ENCODE measurements at regions not wholly inside any gene's neighbourhood (a gene's known extent, or its start where the extent isn't known, plus 50 kb on each side); places are given as distances from the start of the nearest gene placed in this dataset.

DNA sequence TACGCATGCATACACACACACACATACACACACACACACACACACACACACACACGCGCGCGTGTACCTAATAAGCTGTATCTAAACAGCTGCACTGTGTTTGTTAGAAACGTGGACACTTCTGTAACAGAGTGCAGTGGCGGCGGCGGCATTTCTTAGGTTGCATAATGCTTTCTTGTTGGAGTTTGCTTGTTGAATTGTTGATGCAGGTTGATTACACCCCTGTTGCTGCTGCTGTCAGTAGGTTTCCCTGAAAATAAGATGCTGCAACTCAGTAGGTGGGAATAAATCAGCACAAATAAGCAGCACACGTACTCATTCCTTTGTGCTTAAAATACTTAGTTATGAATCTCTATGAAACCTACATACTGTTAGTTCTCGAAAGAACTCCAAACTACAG is 479.2 kb downstream of the LIG4 start:
- DNase-seq = no peak

GRCh38 chr13:107734891-107735625 is 480.3 kb downstream of the LIG4 start:
- DNase-seq = peak; percentile 16

DNA sequence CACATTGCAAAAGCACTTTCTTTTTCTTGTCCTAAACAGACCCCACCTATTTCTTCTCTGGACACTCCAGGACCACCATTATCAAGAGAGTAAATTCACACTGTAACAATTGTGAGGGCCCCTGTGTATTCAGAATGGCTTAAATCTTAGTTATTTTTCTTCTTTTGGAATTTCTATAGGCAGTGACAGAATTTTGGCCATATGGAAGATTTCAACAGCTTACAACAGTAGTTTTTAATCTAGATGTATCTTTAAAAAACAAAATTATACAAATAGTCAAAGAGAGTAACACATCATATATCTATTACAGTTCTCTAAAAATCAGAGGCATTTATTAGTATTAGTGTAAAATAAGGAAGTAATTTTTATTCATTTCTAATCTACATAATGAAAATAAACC is 482.1 kb downstream of the LIG4 start:
- DNase-seq = no peak

DNA sequence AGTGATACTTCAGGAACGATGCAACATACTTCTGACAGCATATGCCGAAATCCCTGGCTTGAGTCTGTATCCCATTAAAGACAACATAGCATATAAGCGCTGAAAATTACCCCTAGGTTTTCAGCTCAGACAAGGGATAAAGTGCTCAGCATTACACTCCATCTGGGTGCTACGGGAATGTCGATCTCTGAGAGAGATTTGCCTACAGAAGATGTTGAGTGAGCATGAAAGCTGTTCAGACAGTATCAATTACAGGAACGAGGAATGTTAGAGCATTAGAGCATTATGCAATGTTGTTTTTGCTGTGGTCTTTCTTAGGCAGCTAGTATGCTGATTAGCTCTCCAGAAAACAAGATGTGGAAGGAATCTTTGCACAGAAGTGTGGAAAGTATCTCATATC is 484.5 kb downstream of the LIG4 start:
- no peak for DNase-seq

DNA sequence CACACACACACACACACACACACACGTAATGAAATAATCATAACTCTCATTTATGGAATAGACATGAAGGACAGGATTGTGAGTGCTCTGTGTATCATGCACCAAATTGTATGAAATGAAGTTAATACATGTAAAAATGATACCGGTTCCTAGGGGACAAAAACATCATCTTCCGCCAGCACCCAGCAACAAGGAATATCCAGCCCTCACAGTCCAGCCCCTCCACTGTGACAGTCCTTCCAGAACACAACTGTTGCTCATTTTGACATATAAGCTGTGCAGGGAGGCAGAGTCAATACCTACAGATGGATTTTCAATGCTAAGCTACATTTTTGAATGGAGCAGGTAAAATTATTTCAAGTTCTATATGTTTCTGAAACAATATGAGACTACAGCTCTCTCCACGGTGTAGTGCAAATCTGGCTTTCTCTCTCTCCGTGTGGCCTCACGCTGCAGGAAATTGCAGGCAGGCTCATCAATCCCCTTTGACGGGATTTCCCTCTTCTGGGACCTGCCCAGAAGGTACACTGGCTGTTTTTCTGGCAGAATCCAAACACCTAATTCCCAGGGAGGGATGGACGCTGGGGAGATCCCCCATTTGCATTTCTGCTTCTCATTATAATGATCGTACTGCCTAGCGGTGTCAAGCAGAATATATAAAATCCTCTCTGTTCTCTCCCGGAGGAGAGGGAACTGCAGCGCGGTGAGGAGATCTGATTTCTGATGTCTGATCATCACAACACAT is 494.0 kb downstream of the LIG4 start:
- DNase-seq = no peak

DNA sequence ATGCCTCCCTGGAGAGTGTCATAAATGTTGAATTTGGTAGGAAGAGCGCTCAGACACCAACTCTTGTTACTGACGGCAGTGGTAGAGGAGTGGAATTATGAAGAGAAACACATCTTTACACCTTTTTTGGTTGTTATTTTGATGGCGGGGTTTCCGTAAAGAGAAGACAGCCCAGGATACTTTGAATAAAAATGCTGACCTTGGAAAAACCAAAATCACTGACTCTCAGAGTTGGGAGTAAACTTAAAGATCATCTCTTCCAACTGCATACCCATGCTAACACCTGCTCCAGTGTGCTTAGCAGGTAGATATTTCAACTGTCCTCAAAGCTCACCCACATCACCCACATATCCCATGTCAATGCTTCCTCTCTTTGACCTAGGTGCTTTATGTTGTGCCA is 498.6 kb downstream of the LIG4 start:
- no peak for DNase-seq

- no peak for DNase-seq
Measured at GRCh38 chr13:107716241-107716640, 499.1 kb downstream of the LIG4 start.

- DNase-seq = no peak
Measured at GRCh38 chr13:107715496-107715895, 499.8 kb downstream of the LIG4 start.

- DNase-seq = no peak
Measured at GRCh38 chr13:107713314-107713713, 502.0 kb downstream of the LIG4 start.

GRCh38 chr13:107712145-107712860 is 503.0 kb downstream of the LIG4 start:
- no peak for DNase-seq

GRCh38 chr13:107690181-107690580 is 525.2 kb downstream of the LIG4 start:
- no peak for DNase-seq

GRCh38 chr13:107685876-107686275 is 529.5 kb downstream of the LIG4 start:
- DNase-seq = no peak

DNA sequence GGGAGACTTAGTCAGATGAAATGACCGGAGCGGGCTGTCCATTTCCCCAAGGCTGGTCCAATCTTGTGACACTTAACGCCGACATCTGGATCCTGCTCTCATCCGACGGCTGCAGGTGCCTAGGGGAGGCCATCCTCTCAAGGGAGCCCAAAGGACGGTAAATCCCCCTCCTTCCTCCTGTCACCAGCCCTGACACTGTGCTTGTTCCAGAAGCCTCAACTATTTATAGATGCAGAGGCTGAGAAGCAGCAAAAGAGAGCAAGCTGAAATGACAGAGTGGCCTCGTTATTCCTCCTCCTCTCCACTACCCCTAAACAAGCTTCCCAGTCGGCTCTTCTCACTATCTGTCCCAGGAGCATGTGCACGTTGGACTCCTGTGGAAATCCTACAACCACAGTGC is 533.7 kb downstream of the LIG4 start:
- no peak for DNase-seq

- DNase-seq = no peak
Measured at GRCh38 chr13:107680115-107680514, 535.2 kb downstream of the LIG4 start.

DNA sequence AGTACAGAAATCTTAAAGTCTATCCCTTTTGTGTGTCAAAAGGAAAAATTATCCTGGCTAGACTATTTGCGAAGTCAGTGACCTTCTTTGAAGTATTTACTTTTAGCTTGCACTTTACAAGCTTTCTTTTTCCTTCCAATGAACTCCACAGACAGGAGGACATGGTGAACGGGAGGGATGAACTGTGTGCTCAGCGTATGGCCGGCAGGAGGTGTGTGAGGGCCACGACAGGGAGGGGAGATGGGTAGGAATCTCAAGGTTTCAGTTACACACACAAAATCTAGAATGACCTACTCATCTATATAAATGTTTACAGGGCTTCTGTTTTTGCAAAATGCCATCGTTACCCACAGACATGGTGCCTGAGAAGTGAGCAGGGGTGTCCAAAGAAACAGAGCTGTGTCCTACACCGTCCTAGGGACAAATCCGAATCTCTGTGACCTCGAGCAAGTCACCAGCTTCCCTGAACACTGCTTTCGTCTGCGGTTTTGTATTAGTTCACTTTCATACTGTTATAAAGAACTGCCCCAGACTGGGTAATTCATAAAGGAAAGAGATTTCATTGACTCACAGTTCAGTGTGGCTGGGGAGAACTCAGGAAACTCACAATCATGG is 537.2 kb downstream of the LIG4 start:
- no peak for DNase-seq

DNA sequence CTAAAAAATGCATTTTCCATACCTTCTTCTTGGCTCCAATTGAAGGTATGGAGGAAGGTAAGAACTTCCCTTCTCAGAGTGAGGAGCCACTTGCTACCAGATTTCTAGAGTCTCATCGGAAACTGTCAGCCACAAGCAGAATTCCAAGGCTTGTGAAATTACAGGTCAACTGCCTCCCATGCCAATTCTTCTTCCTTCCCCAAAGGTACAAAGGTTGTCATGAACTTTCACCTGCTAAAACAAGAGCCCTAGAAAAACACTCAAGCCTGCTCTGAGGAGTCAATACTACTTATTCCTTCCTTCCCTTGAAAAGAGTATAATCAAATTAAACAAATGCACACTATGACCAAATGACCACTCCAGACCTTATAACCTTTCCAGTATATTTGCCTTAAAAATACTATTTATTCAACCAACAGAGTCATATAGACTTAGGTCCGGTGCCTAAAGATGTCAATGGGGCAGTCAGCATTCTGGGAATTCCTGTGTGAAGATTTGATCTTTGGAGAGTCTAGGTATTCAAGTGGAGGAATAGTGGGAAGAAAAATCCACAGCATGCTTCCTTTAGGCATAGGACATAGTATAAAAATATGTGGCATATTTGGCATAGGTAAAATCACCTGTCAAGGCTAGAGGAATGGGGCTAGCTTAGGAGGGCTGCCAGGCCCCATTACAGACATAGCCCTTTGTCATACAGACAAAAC is 539.3 kb downstream of the LIG4 start:
- no peak for DNase-seq

DNA sequence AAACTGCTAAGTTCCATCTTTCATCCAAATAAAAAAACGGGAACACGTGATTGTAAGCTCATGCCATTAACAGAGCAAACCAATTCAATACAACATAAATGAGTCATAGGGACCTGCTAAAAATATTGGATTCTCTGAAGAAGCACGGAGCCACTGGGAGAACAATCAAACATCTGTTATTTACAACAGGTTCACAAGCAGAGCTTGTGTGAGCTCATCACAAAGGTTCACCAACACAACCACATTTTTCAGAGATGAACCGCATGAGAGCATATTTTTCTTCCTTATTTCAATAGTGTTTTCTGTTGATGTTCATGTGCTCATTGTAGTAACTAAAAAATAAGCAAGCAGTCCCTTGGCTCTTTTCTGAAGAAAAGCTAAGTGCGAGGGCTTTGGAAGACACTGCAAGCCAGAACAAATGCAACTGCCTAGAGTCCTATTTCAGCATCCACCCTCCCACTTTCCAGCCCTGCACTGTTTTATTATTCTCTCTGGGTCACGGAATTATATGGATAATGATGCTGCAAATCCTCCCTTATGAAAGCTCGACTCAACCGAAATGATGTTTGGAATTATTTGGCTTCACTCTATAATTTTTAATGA is 545.8 kb downstream of the LIG4 start:
- DNase-seq = peak; percentile 73

- DNase-seq = no peak
Measured at GRCh38 chr13:107665926-107666458, 549.3 kb downstream of the LIG4 start.

DNA sequence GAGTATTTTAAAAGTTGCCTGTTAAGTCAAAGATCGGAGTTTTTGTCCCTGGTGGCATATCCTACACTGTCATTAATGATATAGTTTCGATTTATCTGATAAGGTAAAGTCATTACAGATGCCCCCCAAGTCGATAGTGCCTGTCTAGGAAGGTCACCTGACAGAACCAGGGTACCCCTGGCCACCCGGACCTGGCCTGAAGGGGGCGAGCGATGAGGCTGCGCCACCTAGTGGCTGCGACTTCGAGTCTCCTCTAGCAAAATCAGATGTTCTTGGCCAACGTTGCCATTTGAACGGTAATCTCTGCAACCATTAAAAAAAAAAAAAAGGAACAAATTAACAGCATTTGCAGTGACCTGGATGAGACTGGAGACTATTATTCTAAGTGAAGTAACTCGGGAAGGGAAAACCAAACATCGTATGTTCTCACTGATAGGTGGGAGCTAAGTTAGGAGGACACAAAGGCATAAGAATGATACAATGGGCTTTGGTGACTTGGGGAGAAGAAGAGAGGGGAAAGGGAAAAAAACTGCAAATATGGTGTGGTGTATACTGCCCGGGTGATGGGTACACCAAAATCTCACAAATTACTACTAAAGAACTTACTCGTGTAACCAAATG is 565.1 kb downstream of the LIG4 start:
- no peak for DNase-seq

DNA sequence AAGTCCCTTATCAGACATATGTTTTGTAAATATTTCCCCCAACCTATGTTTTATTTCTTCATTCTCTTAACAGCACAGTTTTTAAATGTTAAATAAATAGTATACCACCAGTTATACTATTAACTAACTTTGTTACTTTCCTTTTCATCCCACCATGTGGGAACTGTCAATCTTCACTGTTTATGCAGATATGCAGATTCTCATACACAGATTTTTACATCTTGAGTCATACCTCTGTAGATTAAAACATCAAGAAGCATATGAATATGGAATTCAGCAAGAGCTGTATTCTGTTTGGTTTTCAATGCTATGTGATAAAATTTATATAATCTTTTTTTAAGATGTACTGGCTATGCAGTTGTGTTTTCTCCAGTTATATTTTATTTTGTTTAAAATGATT is 566.3 kb downstream of the LIG4 start:
- DNase-seq = no peak

DNA sequence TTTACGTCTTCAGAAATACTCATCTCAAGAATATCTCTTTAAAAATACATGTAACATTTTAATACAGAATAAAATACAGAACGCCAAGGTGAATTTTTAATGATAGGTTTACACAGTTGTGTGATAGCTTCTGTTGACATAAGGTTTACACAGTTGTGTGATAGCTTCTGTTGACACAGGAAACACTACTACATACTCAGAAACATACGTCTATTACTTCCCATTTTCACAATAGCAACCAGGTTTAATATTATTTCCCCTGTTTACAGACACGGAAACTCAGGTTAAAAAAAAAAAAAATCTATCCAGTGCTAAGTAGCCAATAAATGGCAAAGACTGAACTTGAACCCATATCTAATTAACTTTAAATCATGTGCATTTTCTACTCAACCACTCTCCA is 571.2 kb downstream of the LIG4 start:
- no peak for DNase-seq

DNA sequence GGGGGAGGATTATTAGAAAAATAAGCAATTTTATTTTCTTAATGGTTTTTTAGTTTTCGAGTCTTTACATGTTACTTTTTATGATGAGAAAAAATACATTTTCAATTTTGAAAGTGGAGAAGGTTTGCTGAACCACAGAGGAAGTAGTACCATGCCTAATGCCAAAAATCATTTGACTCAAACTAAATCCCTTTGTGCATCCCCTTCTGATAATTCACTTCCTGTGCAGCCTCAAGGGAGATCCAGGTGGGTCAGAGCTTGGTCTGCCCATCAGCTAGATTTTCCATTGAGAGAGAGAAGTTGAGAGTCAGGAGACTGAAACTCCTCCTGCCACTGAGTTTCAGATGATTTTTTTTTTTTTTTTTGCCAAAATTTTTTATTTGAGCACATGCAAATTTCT is 571.7 kb downstream of the LIG4 start:
- no peak for DNase-seq

Measured in NCI-H446 treated with DMSO at 0.1 percent for 48 hours (cell line).